Osteoblast (primary cell): ENCODE measurements at regions not wholly inside any gene's neighbourhood (a gene's known extent, or its start where the extent isn't known, plus 50 kb on each side); places are given as distances from the start of the nearest gene placed in this dataset.

Source experiments
- DNase-seq: peaks from one replicate; pipeline ENCODE4 v3.0.0; 2011; ENCODE audit warnings: low spot score, mixed read lengths; ENCODE audit not compliant: insufficient read length; ENCODE audit errors: missing footprints
- H2AFZ ChIP-seq: 2 replicates; pipeline ENCODE4 v1.6.0; 2011; ENCODE audit warnings: mild to moderate bottlenecking, low read length
- H3K27ac ChIP-seq: 2 replicates; pipeline ENCODE4 v1.5.1; 2011; ENCODE audit warnings: mild to moderate bottlenecking, low read depth, low read length, moderate library complexity
- H3K27me3 ChIP-seq: 2 replicates; pipeline ENCODE4 v1.6.0; 2012; ENCODE audit warnings: mild to moderate bottlenecking, control low read depth, inconsistent platforms, low read length, moderate library complexity; ENCODE audit not compliant: insufficient read depth
- H3K36me3 ChIP-seq: 2 replicates; pipeline ENCODE4 v1.5.1; 2011; ENCODE audit warnings: mild to moderate bottlenecking, low read length, control low read depth, moderate library complexity; ENCODE audit not compliant: insufficient read depth
- H3K4me1 ChIP-seq: 2 replicates; pipeline ENCODE4 v1.5.1; 2011; ENCODE audit warnings: mild to moderate bottlenecking, low read length, control low read depth, moderate library complexity; ENCODE audit not compliant: insufficient read depth
- H3K4me2 ChIP-seq: 2 replicates; pipeline ENCODE4 v1.6.0; 2011; ENCODE audit warnings: mild to moderate bottlenecking, low read length; ENCODE audit not compliant: insufficient read depth
- H3K4me3 ChIP-seq: fragments of 200-600 bp; sonication (generic); 3 replicates; pipeline ENCODE4 v1.5.1; 2012; ENCODE audit warnings: mild to moderate bottlenecking, low read length, inconsistent platforms; ENCODE audit not compliant: insufficient read depth
- H3K79me2 ChIP-seq: 2 replicates; pipeline ENCODE4 v1.6.0; 2012; ENCODE audit warnings: mild to moderate bottlenecking, low read length, control low read depth, inconsistent platforms; ENCODE audit not compliant: insufficient read depth
- H3K9me3 ChIP-seq: 2 replicates; pipeline ENCODE4 v1.5.1; 2011; ENCODE audit warnings: low read depth, low read length, control low read depth
- H4K20me1 ChIP-seq: 2 replicates; pipeline ENCODE4 v1.6.0; 2012; ENCODE audit warnings: mild to moderate bottlenecking, low read length, control low read depth; ENCODE audit not compliant: insufficient read depth
- CTCF ChIP-seq: IDR thresholded peaks from 2 replicates; pipeline ENCODE4 v1.5.1; 2011; ENCODE audit warnings: mild to moderate bottlenecking, low read depth, low read length, moderate library complexity; ENCODE audit errors: extremely low read depth

GRCh38 chrX:79511799-79512198 is 144.7 kb upstream of the ITM2A start:
- Histone ChIP-seq H3K27ac (no peak overlapping the region), H4K20me1 (no peaks in the 10 kb centered on the region), H3K4me1 (no peaks in the 10 kb centered on the region), H3K4me2 (no peak overlapping the region), H2AFZ (no peak overlapping the region), H3K4me3 (no peak overlapping the region), H3K36me3 (no peaks in the 10 kb centered on the region), H3K27me3 (no peaks in the 10 kb centered on the region), H3K9me3 (no peaks in the 10 kb centered on the region), H3K79me2 (no peaks in the 10 kb centered on the region)
- TF ChIP-seq CTCF = no peak
- DNase-seq = no peak

GRCh38 chrX:79506001-79506400 is 138.9 kb upstream of the ITM2A start:
- Histone ChIP-seq H3K27me3 (no peaks in the 10 kb centered on the region), H3K4me3 (no peak overlapping the region), H2AFZ (no peak overlapping the region), H3K4me1 (no peaks in the 10 kb centered on the region), H3K36me3 (no peaks in the 10 kb centered on the region), H4K20me1 (no peaks in the 10 kb centered on the region), H3K4me2 (no peak overlapping the region), H3K27ac (no peak overlapping the region), H3K9me3 (no peaks in the 10 kb centered on the region), H3K79me2 (no peaks in the 10 kb centered on the region)
- no peak for DNase-seq
- no peak for TF ChIP-seq CTCF

GRCh38 chrX:79482686-79483085 is 115.6 kb upstream of the ITM2A start:
- H3K4me1 ChIP-seq = no peaks in the 10 kb centered on the region
- no peaks in the 10 kb centered on the region for H4K20me1 ChIP-seq
- H3K9me3 ChIP-seq = no peaks in the 10 kb centered on the region
- no peak for DNase-seq
- H2AFZ ChIP-seq = no peak overlapping the region
- no peak overlapping the region for H3K4me2 ChIP-seq
- TF ChIP-seq CTCF = no peak
- no peak overlapping the region for H3K27ac ChIP-seq
- no peaks in the 10 kb centered on the region for H3K27me3 ChIP-seq
- H3K79me2 ChIP-seq = no peaks in the 10 kb centered on the region
- H3K36me3 ChIP-seq = no peaks in the 10 kb centered on the region
- H3K4me3 ChIP-seq = no peak overlapping the region

- DNase-seq = no peak
- Histone ChIP-seq H3K9me3 (no peaks in the 10 kb centered on the region), H3K4me3 (no peak overlapping the region), H4K20me1 (no peaks in the 10 kb centered on the region), H3K27ac (no peak overlapping the region), H2AFZ (no peak overlapping the region), H3K4me1 (no peaks in the 10 kb centered on the region), H3K4me2 (no peak overlapping the region), H3K36me3 (no peaks in the 10 kb centered on the region), H3K79me2 (no peaks in the 10 kb centered on the region), H3K27me3 (no peaks in the 10 kb centered on the region)
- no peak for TF ChIP-seq CTCF
These were observed 110.6 kb upstream of the ITM2A start for GRCh38 chrX:79477691-79478090.
